Type B pancreatic cell (in vitro differentiated cells): ENCODE measurements at regions not wholly inside any gene's neighbourhood (a gene's known extent, or its start where the extent isn't known, plus 50 kb on each side); places are given as distances from the start of the nearest gene placed in this dataset.
"Not testable (repeated sequence)": the region's sequence is repeated elsewhere in the genome, so short reads cannot be mapped to it uniquely, and the experiment has no call there.

ENCODE experiments used
- DNase-seq: peaks from one replicate; pipeline ENCODE4 v3.0.0; 2021; ENCODE audit warnings: mixed read lengths; ENCODE audit not compliant: unreplicated experiment; ENCODE audit errors: extremely low spot score
- H3K27ac Mint-ChIP-seq: 2 replicates; pipeline ENCODE4 v1.8.0; 2021; ENCODE audit warnings: mild to moderate bottlenecking, mixed read lengths
- H3K27me3 Mint-ChIP-seq: 2 replicates; pipeline ENCODE4 v1.8.0; 2021; ENCODE audit warnings: mixed read lengths
- H3K36me3 Mint-ChIP-seq: 2 replicates; pipeline ENCODE4 v1.8.0; 2021; ENCODE audit warnings: mixed read lengths
- H3K4me1 Mint-ChIP-seq: one replicate; pipeline ENCODE4 v1.8.0; 2021; ENCODE audit warnings: mixed read lengths; ENCODE audit not compliant: unreplicated experiment
- H3K4me3 Mint-ChIP-seq: 2 replicates; pipeline ENCODE4 v1.8.0; 2021; ENCODE audit warnings: mild to moderate bottlenecking, mixed read lengths
- H3K9me3 Mint-ChIP-seq: 2 replicates; pipeline ENCODE4 v1.8.0; 2021; ENCODE audit warnings: mixed read lengths
- TF ChIP-seq, protein P1 (sequence below): fragments of 200-600 bp; sonication (generic); conservative IDR thresholded peaks from 2 replicates; pipeline ENCODE4 v1.5.0; 2021; ENCODE audit warnings: antibody characterized with exemption, mild to moderate bottlenecking

DNA sequence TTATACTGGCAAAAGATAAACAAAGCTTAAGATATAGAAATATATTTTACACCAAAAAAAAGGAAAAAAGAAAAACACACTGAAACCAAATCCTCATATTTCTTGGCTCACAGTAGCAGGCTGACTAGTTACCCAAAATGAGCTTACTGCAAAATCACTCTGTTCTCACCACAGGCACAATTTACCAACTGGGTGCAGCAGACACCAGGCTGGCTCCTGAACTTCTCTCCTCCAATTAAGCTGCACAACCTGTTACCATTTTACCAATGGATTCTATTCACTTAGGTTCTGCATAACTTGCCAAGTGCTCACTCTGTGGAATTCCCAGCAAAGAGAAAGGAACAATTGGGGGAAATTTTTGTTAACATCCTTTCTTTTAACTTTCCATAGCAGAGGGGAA, 679.3 kb downstream of the ZEB2 start:
- no peak overlapping the region for H3K4me3 Mint-ChIP-seq
- no peaks in the 10 kb centered on the region for H3K27me3 Mint-ChIP-seq
- TF ChIP-seq, protein P1, sequence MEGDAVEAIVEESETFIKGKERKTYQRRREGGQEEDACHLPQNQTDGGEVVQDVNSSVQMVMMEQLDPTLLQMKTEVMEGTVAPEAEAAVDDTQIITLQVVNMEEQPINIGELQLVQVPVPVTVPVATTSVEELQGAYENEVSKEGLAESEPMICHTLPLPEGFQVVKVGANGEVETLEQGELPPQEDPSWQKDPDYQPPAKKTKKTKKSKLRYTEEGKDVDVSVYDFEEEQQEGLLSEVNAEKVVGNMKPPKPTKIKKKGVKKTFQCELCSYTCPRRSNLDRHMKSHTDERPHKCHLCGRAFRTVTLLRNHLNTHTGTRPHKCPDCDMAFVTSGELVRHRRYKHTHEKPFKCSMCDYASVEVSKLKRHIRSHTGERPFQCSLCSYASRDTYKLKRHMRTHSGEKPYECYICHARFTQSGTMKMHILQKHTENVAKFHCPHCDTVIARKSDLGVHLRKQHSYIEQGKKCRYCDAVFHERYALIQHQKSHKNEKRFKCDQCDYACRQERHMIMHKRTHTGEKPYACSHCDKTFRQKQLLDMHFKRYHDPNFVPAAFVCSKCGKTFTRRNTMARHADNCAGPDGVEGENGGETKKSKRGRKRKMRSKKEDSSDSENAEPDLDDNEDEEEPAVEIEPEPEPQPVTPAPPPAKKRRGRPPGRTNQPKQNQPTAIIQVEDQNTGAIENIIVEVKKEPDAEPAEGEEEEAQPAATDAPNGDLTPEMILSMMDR, result no peak
- no peak overlapping the region for H3K27ac Mint-ChIP-seq
- DNase-seq, result no peak
- no peaks in the 10 kb centered on the region for H3K36me3 Mint-ChIP-seq
- H3K9me3 Mint-ChIP-seq, result peaks cover 6% of the 10 kb centered on the region
- no peaks in the 10 kb centered on the region for H3K4me1 Mint-ChIP-seq

DNA sequence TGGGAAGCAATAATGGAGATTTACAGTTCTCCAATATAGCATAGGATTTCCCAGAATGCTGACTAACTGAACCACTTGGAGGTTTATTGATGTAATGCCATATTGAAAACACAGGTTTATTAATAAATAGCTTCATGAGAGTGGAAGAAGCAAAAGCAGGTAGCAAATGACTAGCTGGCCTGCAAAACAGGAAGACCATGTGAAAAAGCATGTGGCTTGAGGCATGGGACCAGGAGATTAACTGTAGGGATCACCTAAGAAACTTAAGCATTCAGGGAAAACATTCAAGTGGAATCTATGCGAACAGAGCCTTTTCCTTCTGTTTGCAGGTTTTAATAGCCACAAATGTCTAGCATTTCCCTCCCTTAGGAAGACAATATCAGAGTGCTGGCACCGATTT, 679.7 kb downstream of the ZEB2 start:
- TF ChIP-seq, protein P1, result no peak
- Mint-ChIP-seq H3K4me1 (no peaks in the 10 kb centered on the region), H3K27ac (no peak overlapping the region), H3K4me3 (no peak overlapping the region), H3K36me3 (no peaks in the 10 kb centered on the region), H3K9me3 (peaks cover 10% of the 10 kb centered on the region), H3K27me3 (no peaks in the 10 kb centered on the region)
- no peak for DNase-seq

- no peak overlapping the region for H3K27ac Mint-ChIP-seq
- no peaks in the 10 kb centered on the region for H3K36me3 Mint-ChIP-seq
- H3K9me3 Mint-ChIP-seq, result peaks cover 10% of the 10 kb centered on the region
These were observed 680.5 kb downstream of the ZEB2 start for GRCh38 chr2:143839456-143839855.

GRCh38 chr2:143837055-143837454, 682.9 kb downstream of the ZEB2 start:
- not testable (repeated sequence) for DNase-seq, H3K36me3 Mint-ChIP-seq, H3K4me3 Mint-ChIP-seq, H3K27ac Mint-ChIP-seq, H3K9me3 Mint-ChIP-seq, H3K27me3 Mint-ChIP-seq, H3K4me1 Mint-ChIP-seq

More at GRCh38 chr2:143839456-143839855, 680.5 kb downstream of the ZEB2 start:
- TF ChIP-seq, protein P1, result no peak
- no peaks in the 10 kb centered on the region for H3K27me3 Mint-ChIP-seq
- H3K4me1 Mint-ChIP-seq, result no peaks in the 10 kb centered on the region
- no peak for DNase-seq
- H3K4me3 Mint-ChIP-seq, result no peak overlapping the region

- Mint-ChIP-seq H3K4me3 (no peak overlapping the region), H3K9me3 (peaks cover 4% of the 10 kb centered on the region), H3K27ac (no peak overlapping the region), H3K4me1 (no peaks in the 10 kb centered on the region), H3K36me3 (no peaks in the 10 kb centered on the region), H3K27me3 (no peaks in the 10 kb centered on the region)
- DNase-seq, result no peak
- TF ChIP-seq, protein P1, result no peak
These were observed 684.4 kb downstream of the ZEB2 start for GRCh38 chr2:143835481-143835880.

DNA sequence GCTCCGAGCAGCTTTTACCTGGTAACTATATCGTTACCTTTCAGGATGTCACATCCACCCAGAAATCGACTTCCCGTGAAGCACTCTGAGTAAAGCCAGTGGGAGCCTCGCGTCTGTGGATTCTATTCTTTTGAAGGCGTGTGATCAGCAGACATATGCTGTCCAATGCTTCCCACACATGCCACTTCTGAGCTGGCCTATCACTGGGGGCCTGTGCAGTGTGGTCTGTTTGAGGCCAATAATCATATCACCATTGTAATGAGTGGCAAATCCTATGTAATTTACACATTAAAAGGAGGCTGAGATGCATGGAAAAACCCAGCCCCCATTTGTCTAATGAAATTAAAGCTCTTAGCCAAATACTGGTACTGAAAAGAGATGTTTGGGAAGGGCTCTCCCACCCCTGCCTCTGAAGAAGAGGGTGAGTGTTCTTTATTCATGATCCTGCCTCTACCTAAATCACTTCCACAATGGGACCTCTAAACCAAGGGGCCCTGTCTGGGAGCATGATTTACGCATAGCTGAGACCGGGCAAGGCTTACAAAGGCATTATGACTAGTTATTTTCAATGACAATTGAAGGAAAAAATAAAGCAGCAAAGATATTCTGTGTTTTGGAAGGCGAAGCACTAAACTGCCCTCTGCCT, 686.8 kb downstream of the ZEB2 start:
- no peak overlapping the region for H3K4me3 Mint-ChIP-seq
- peaks cover 4% of the 10 kb centered on the region for H3K9me3 Mint-ChIP-seq
- no peaks in the 10 kb centered on the region for H3K4me1 Mint-ChIP-seq
- no peak overlapping the region for H3K27ac Mint-ChIP-seq
- H3K27me3 Mint-ChIP-seq, result peaks cover 4% of the 10 kb centered on the region
- no peak for DNase-seq
- H3K36me3 Mint-ChIP-seq, result no peaks in the 10 kb centered on the region
- TF ChIP-seq, protein P1, result no peak
